ENCODE measurements at regions not wholly inside any gene's neighbourhood (a gene's known extent, or its start where the extent isn't known, plus 50 kb on each side); places are given as distances from the start of the nearest gene placed in this dataset.

- TF ChIP-seq CTCF (IDR thresholded peaks at IDR 0.05; ENCODE audit: low read depth, low read length): no peak
- no peak for TF ChIP-seq EZH2phosphoT487 (IDR thresholded peaks at IDR 0.05; ENCODE audit: low read depth)
Measured at GRCh38 chr5:44605926-44606325, 202.8 kb upstream of the MRPS30 start.
